ENCODE measurements at regions not wholly inside any gene's neighbourhood (a gene's known extent, or its start where the extent isn't known, plus 50 kb on each side); places are given as distances from the start of the nearest gene placed in this dataset.

DNA sequence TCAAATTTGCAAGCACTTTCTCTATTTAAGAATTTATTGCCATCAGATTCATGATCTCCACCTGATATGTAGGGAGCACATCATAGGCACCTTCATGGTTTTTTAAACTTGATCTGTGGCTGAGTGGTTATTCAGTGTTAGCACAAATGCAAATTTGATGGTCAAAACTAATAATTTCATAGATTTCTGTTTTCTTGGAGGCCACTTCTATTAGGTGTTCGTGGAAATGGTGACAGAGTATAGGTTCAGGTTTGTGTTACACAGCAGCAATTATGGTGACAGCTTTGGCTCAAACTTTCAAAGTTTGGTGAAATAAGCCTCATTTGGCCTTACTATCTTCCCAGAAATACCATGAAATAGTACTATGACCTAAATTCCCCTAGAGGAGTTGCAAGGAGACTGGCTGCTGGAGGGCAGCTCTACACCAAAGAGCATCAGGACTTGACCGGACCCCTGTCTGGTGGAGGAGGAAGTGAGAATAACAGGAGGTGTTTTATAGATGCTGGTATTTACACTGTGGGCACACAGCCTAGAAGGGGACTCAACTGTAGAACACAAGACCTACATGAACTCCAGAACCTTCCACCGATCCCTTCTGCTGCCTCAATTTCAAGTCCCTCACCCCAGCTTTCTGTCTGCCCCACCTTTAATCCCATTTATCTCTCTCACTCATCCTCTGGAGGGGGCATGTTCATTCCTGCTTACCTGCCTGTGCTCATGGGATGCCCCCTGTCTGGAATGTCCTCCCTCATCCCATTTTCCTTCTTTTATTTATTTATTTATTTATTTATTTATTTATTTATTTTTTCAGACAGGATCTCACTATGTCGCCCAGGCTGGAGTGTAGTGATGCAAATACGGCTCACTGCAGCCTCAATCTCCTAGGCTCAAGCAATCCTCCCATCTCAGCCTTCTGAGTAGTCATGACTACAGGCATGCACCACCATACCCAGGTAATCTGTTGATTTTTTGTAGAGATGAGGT is 132.9 kb upstream of the SIX2 start:
- DNase-seq, result no peak
- H3K4me3 ChIP-seq, result no peak overlapping the region
- H3K27ac ChIP-seq, result no peak overlapping the region
- TF ChIP-seq POLR2A (IDR thresholded peaks at IDR 0.05), result no peak
- TF ChIP-seq CTCF (IDR thresholded peaks at IDR 0.05), result no peak
- H3K4me1 ChIP-seq, result no peaks in the 10 kb centered on the region
- H3K27me3 ChIP-seq, result no peaks in the 10 kb centered on the region
- no peaks in the 10 kb centered on the region for H3K9me3 ChIP-seq
- no peaks in the 10 kb centered on the region for H3K36me3 ChIP-seq

GRCh38 chr2:45140675-45141074 is 131.4 kb upstream of the SIX2 start:
- no peak overlapping the region for H3K4me3 ChIP-seq
- H3K27me3 ChIP-seq, result no peaks in the 10 kb centered on the region
- H3K9me3 ChIP-seq, result no peaks in the 10 kb centered on the region
- no peak overlapping the region for H3K27ac ChIP-seq
- H3K36me3 ChIP-seq, result no peaks in the 10 kb centered on the region
- TF ChIP-seq POLR2A (IDR thresholded peaks at IDR 0.05), result no peak
- TF ChIP-seq CTCF (IDR thresholded peaks at IDR 0.05), result no peak
- H3K4me1 ChIP-seq, result no peaks in the 10 kb centered on the region
- DNase-seq, result no peak

DNA sequence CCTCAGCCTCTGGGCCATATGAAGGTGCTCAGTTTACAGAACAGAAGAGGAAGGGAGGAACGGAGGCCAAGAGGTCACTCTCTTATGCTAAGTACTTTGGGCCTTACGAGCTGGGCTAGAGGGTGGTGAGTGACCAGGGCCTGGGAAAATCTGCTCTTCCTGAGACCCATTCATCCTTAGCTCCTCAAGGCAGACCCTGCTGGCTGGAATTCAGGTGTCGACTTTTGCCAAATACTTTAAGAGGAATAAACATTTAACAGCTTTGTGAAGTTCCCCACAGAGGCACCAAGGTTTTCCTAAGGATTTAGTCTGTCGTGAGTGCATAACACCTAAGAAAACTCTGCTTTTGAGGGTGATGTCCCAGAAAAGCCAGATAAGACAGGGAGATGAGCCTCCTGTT is 129.7 kb upstream of the SIX2 start:
- Histone ChIP-seq H3K9me3 (no peaks in the 10 kb centered on the region), H3K27me3 (no peaks in the 10 kb centered on the region), H3K4me3 (no peak overlapping the region), H3K4me1 (no peaks in the 10 kb centered on the region), H3K27ac (no peak overlapping the region), H3K36me3 (no peaks in the 10 kb centered on the region)
- TF ChIP-seq CTCF (IDR thresholded peaks at IDR 0.05) (no peak), POLR2A (IDR thresholded peaks at IDR 0.05) (no peak)
- no peak for DNase-seq

- Histone ChIP-seq H3K36me3 (no peaks in the 10 kb centered on the region), H3K27ac (no peak overlapping the region), H3K27me3 (no peaks in the 10 kb centered on the region), H3K4me3 (no peak overlapping the region), H3K4me1 (no peaks in the 10 kb centered on the region), H3K9me3 (no peaks in the 10 kb centered on the region)
- DNase-seq, result no peak
- TF ChIP-seq CTCF (IDR thresholded peaks at IDR 0.05) (no peak), POLR2A (IDR thresholded peaks at IDR 0.05) (no peak)
Observed at GRCh38 chr2:45137966-45138695, 128.9 kb upstream of the SIX2 start.

GRCh38 chr2:45134726-45135125 is 125.5 kb upstream of the SIX2 start:
- H3K27ac ChIP-seq, result no peak overlapping the region
- H3K36me3 ChIP-seq, result no peaks in the 10 kb centered on the region
- no peaks in the 10 kb centered on the region for H3K4me1 ChIP-seq
- no peak for DNase-seq
- TF ChIP-seq CTCF (IDR thresholded peaks at IDR 0.05) (no peak), POLR2A (IDR thresholded peaks at IDR 0.05) (no peak)
- H3K9me3 ChIP-seq, result no peaks in the 10 kb centered on the region
- no peaks in the 10 kb centered on the region for H3K27me3 ChIP-seq
- no peak overlapping the region for H3K4me3 ChIP-seq
